Colonic mucosa (tissue), 4 donors: ENCODE measurements at regions not wholly inside any gene's neighbourhood (a gene's known extent, or its start where the extent isn't known, plus 50 kb on each side); places are given as distances from the start of the nearest gene placed in this dataset.

Experiments
- DNase-seq: peaks from one replicate; pipeline ENCODE4 v3.0.0-alpha.2; 2020
- H3K27ac ChIP-seq: fragments of 200-600 bp; one replicate; pipeline ENCODE4 v1.8.0; 2021
- H3K27me3 ChIP-seq: fragments of 200-600 bp; one replicate; pipeline ENCODE4 v1.8.0; 2021
- H3K36me3 ChIP-seq: fragments of 200-600 bp; one replicate; pipeline ENCODE4 v1.8.0; 2021
- H3K4me1 ChIP-seq: fragments of 200-600 bp; one replicate; pipeline ENCODE4 v1.8.0; 2021; ENCODE audit warnings: mild to moderate bottlenecking
- H3K4me3 ChIP-seq: fragments of 200-600 bp; one replicate; pipeline ENCODE4 v1.8.0; 2021
- H3K9ac ChIP-seq, 2 donors: one replicate each; pipeline ENCODE4 v1.7.0; 2013; ENCODE audit warnings: control low read depth in 2 of 2, low read depth in 2 of 2, low read length in 2 of 2
- H3K9me3 ChIP-seq: fragments of 200-600 bp; one replicate; pipeline ENCODE4 v1.8.0; 2021
- intact Hi-C: fragments of 100-400 bp; cut with DNase I; formaldehyde crosslinking; loops from one replicate; pipeline ENCODE4 v1.14.1; 2022
- TF ChIP-seq, protein P1 (sequence below): fragments of 200-600 bp; IDR thresholded peaks from one replicate; pipeline ENCODE4 v1.8.0; 2022; ENCODE audit warnings: antibody characterized with exemption, mild to moderate bottlenecking
- donor health status: healthy.
- donor health status: DM: no; HTN: no; CAD: no.
- donor health status: DM: no; HTN: no; CAD: no.

DNA sequence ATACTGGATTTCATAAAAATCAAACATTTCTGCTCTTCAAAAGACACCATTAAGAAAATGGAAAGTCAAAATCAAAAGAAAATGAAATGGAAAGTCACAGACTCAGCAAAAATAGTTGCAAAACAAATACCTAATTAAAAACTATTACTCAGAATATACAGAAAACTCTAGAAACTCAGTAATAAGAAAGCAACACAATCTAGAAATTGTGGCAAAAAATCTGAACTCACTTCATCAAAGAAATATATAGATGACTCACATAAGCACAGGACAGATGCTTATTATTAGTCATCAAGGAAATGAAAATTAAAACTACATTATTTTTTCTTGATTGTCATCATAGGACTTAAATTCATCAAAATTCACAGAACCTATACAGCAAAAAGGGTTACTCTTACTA, 430.0 kb downstream of the SHQ1 start:
- Histone ChIP-seq H3K4me1 (no peaks in the 10 kb centered on the region), H3K9ac (no peak overlapping the region), H3K27ac (no peak overlapping the region), H3K36me3 (no peaks in the 10 kb centered on the region), H3K9me3 (no peaks in the 10 kb centered on the region), H3K4me3 (no peak overlapping the region), H3K27me3 (no peaks in the 10 kb centered on the region)
- no peak for DNase-seq
- TF ChIP-seq, protein P1, sequence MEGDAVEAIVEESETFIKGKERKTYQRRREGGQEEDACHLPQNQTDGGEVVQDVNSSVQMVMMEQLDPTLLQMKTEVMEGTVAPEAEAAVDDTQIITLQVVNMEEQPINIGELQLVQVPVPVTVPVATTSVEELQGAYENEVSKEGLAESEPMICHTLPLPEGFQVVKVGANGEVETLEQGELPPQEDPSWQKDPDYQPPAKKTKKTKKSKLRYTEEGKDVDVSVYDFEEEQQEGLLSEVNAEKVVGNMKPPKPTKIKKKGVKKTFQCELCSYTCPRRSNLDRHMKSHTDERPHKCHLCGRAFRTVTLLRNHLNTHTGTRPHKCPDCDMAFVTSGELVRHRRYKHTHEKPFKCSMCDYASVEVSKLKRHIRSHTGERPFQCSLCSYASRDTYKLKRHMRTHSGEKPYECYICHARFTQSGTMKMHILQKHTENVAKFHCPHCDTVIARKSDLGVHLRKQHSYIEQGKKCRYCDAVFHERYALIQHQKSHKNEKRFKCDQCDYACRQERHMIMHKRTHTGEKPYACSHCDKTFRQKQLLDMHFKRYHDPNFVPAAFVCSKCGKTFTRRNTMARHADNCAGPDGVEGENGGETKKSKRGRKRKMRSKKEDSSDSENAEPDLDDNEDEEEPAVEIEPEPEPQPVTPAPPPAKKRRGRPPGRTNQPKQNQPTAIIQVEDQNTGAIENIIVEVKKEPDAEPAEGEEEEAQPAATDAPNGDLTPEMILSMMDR, result no peak
- intact Hi-C loops, result no loop called here

DNA sequence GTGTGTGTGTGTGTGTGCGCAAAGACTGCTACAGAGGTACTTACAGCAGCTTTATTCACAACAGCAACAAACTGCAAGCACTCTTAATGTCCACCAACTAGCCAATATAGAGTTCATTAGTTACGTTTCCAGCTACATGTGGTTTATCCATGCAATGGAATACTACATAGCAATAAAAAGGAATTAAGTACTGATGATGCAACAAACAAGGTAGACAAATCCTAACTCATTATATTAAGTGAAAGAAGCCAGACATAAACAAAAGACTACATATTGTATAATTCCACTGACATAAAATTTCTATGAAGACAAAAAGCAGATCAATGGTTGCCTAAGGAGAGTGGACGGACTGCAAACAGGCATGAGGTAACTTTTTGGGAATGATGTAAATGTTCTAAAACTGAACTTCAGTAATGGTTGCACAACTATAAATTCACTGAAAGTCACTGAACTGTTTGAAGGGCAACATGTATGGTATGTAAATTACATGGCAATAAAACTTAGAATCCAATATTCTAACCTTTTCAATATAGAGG, 433.7 kb downstream of the SHQ1 start:
- H3K4me3 ChIP-seq, result no peak overlapping the region
- H3K9me3 ChIP-seq, result no peaks in the 10 kb centered on the region
- H3K27me3 ChIP-seq, result no peaks in the 10 kb centered on the region
- TF ChIP-seq, protein P1, result no peak
- H3K27ac ChIP-seq, result no peak overlapping the region
- no peak overlapping the region for H3K9ac ChIP-seq
- no peaks in the 10 kb centered on the region for H3K36me3 ChIP-seq
- DNase-seq, result no peak
- intact Hi-C loops, result no loop called here
- H3K4me1 ChIP-seq, result peaks cover 10% of the 10 kb centered on the region

DNA sequence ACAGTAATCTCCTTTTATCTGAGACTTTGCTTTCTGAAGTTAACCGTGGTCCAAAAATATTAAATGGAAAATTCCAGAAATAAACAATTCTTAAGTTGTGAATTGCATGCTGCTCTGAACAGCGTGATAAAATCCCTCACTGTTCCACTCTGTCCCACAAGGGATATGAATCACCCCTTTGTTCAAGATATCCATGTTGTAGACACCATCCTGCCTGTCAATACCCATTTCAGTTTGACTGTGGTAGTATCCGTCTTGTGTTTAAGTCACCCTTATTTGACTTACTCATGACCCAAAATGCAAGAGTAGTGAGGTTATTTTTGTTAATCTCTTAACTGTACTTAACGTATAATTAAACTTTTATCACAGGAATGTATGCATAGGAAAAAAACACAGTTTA, 435.0 kb downstream of the SHQ1 start:
- H3K4me1 ChIP-seq, result peaks cover 10% of the 10 kb centered on the region
- no peak overlapping the region for H3K9ac ChIP-seq
- no peak overlapping the region for H3K4me3 ChIP-seq
- H3K9me3 ChIP-seq, result no peaks in the 10 kb centered on the region
- DNase-seq, result no peak
- no peaks in the 10 kb centered on the region for H3K36me3 ChIP-seq
- TF ChIP-seq, protein P1, result no peak
- H3K27me3 ChIP-seq, result no peaks in the 10 kb centered on the region
- intact Hi-C loops, result no loop called here
- H3K27ac ChIP-seq, result no peak overlapping the region

DNA sequence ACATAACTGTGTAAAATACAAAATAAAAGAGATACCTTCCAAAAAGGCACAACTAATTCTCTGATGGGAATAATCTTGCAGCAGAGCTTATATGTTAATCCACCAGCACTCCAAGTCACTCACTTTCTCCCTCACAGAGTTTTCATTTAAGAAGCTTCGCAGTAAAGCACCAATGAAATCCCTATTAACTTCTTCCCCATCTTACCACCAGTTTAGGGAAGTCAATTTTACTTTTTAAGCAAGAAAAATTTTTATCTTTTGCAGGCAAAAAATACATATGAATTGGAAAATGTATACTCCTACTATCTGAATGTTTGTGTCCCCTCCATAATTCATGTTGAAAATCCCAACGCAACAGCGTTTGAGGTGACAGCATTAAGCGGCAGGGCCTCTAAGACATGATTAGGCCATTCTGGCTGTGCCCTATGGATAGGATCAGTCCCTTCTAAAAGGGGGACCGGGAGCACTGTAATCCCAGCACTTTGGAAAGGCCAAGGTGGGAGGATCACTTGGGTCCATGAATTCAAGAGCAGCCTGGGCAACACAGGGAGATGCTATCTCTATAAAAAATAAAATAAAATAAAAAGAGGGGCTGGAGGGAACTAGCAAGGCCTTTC, 435.8 kb downstream of the SHQ1 start:
- Histone ChIP-seq H3K36me3 (no peaks in the 10 kb centered on the region), H3K9me3 (no peaks in the 10 kb centered on the region), H3K27ac (no peak overlapping the region), H3K9ac (no peak overlapping the region), H3K4me1 (peaks cover 10% of the 10 kb centered on the region), H3K27me3 (no peaks in the 10 kb centered on the region), H3K4me3 (no peak overlapping the region)
- TF ChIP-seq, protein P1, result no peak
- DNase-seq, result no peak
- intact Hi-C loops, result no loop called here

DNA sequence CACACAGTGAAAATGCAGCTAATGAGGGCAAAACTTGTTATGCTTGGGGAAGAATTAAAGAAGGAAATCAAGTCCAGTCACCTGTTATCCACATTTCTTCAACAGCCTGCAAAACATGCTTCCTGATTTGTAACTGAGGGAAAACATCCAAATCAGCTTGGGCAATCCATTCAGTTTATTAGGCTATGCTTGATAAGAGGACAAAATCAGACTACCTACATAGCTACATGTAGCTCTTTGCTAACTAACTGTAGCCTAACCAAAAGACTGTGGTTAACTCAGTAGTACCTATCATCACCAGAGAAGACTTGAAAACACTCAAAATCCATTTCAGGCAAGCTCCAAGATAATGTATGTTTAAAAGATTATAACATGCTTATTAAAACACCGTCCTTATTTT, 436.4 kb downstream of the SHQ1 start:
- no peaks in the 10 kb centered on the region for H3K27me3 ChIP-seq
- no peak for DNase-seq
- no peaks in the 10 kb centered on the region for H3K9me3 ChIP-seq
- TF ChIP-seq, protein P1, result no peak
- H3K4me1 ChIP-seq, result peaks cover 10% of the 10 kb centered on the region
- intact Hi-C loops, result no loop called here
- H3K4me3 ChIP-seq, result no peak overlapping the region
- no peak overlapping the region for H3K27ac ChIP-seq
- no peak overlapping the region for H3K9ac ChIP-seq
- H3K36me3 ChIP-seq, result no peaks in the 10 kb centered on the region
